Neural cell (in vitro differentiated cells): ENCODE measurements at regions not wholly inside any gene's neighbourhood (a gene's known extent, or its start where the extent isn't known, plus 50 kb on each side); places are given as distances from the start of the nearest gene placed in this dataset.

Source experiments
- H2AFZ ChIP-seq: fragments of 200-600, 300-800 bp; sonication (generic), shearing (Covaris generic); 2 replicates; pipeline ENCODE4 v1.6.0; 2014; ENCODE audit warnings: low read depth, mild to moderate bottlenecking, antibody characterized with exemption, low read length, moderate library complexity
- H3F3A ChIP-seq: fragments of 200-600 bp; shearing (Covaris generic); 2 replicates; pipeline ENCODE4 v1.6.1; 2016; ENCODE audit warnings: mild to moderate bottlenecking, moderate library complexity, mixed read lengths, antibody characterized with exemption, low read length; ENCODE audit not compliant: insufficient read depth, poor library complexity, severe bottlenecking
- H3K27ac ChIP-seq: fragments of 200-600, 300-800 bp; sonication (generic), shearing (Covaris generic); 2 replicates; pipeline ENCODE4 v1.5.1; 2014; ENCODE audit warnings: mild to moderate bottlenecking, low read length, moderate library complexity
- H3K27me3 ChIP-seq: fragments of 300-800, 200-600 bp; sonication (generic), shearing (Covaris generic); 2 replicates; pipeline ENCODE4 v1.6.0; 2014; ENCODE audit warnings: mild to moderate bottlenecking, low read depth, low read length, moderate library complexity; ENCODE audit not compliant: insufficient read depth
- H3K36me3 ChIP-seq: fragments of 300-800, 200-600 bp; sonication (generic), shearing (Covaris generic); 2 replicates; pipeline ENCODE4 v1.5.1; 2014; ENCODE audit warnings: mild to moderate bottlenecking, antibody characterized with exemption, low read length, moderate library complexity; ENCODE audit not compliant: insufficient read depth
- H3K4me2 ChIP-seq: fragments of 300-800, 200-600 bp; sonication (generic), shearing (Covaris generic); 2 replicates; pipeline ENCODE4 v1.6.0; 2014; ENCODE audit warnings: mild to moderate bottlenecking, low read length
- H3K4me3 ChIP-seq: fragments of 300-800, 200-600 bp; sonication (generic), shearing (Covaris generic); 2 replicates; pipeline ENCODE4 v1.5.1; 2014; ENCODE audit warnings: mild to moderate bottlenecking, low read length, moderate library complexity
- H3K79me2 ChIP-seq: fragments of 200-600 bp; shearing (Covaris generic); replicated peaks from 2 replicates; pipeline ENCODE4 v1.6.0; 2014; ENCODE audit warnings: mild to moderate bottlenecking, low read length, moderate library complexity; ENCODE audit not compliant: insufficient read depth
- H3K9ac ChIP-seq: fragments of 300-800, 200-600 bp; sonication (generic), shearing (Covaris generic); 2 replicates; pipeline ENCODE4 v1.6.1; 2016; ENCODE audit warnings: mild to moderate bottlenecking, low read length, mixed read lengths
- H3K9me2 ChIP-seq: fragments of 200-600 bp; shearing (Covaris generic); 2 replicates; pipeline ENCODE4 v1.6.1; 2016; ENCODE audit warnings: mild to moderate bottlenecking, low read length, mixed read lengths; ENCODE audit not compliant: insufficient read depth
- H3K9me3 ChIP-seq: fragments of 200-600, 300-800 bp; sonication (generic), shearing (Covaris generic); 2 replicates; pipeline ENCODE4 v1.6.1; 2016; ENCODE audit warnings: mild to moderate bottlenecking, mixed run types, low read length, moderate library complexity, mixed read lengths
- H4K20me1 ChIP-seq: fragments of 200-600 bp; shearing (Covaris generic); 2 replicates; pipeline ENCODE4 v1.6.1; 2016; ENCODE audit warnings: mild to moderate bottlenecking, mixed run types; ENCODE audit not compliant: insufficient read depth
- EP300 ChIP-seq: fragments of 450-650 bp; conservative IDR thresholded peaks from 2 replicates; pipeline ENCODE4 v1.6.1; 2014; ENCODE audit warnings: antibody characterized with exemption, mild to moderate bottlenecking, moderate library complexity; ENCODE audit not compliant: poor library complexity, severe bottlenecking
- EZH2 ChIP-seq: fragments of 200-600, 300-800 bp; shearing (Covaris generic), sonication (generic); IDR thresholded peaks from 2 replicates; pipeline ENCODE4 v1.6.1; 2014; ENCODE audit warnings: antibody characterized with exemption, low read length, borderline replicate concordance, mild to moderate bottlenecking; ENCODE audit not compliant: insufficient read depth, poor library complexity, severe bottlenecking
- MXI1 ChIP-seq: fragments of 450-650 bp; conservative IDR thresholded peaks from 2 replicates; pipeline ENCODE4 v1.6.1; 2014; ENCODE audit warnings: antibody characterized with exemption, mild to moderate bottlenecking; ENCODE audit not compliant: poor library complexity, severe bottlenecking
- POLR2AphosphoS5 ChIP-seq: IDR thresholded peaks from 2 replicates; pipeline ENCODE4 v1.6.1; 2012
- RAD21 ChIP-seq: fragments of 450-650 bp; conservative IDR thresholded peaks from 2 replicates; pipeline ENCODE4 v1.6.1; 2014; ENCODE audit warnings: antibody characterized with exemption, mild to moderate bottlenecking, moderate library complexity
- REST ChIP-seq: IDR thresholded peaks from 2 replicates; pipeline ENCODE4 v1.6.1; 2012; ENCODE audit warnings: borderline replicate concordance
- SMC3 ChIP-seq: fragments of 450-650 bp; conservative IDR thresholded peaks from 2 replicates; pipeline ENCODE4 v1.6.1; 2014; ENCODE audit warnings: antibody characterized with exemption, mild to moderate bottlenecking, moderate library complexity; ENCODE audit not compliant: poor library complexity
- TAF1 ChIP-seq: IDR thresholded peaks from 2 replicates; pipeline ENCODE4 v1.6.1; 2012; ENCODE audit warnings: low read depth
- TF ChIP-seq, protein P1 (sequence below): fragments of 450-650 bp; IDR thresholded peaks from 2 replicates; pipeline ENCODE4 v1.5.1; 2014; ENCODE audit warnings: antibody characterized with exemption, mild to moderate bottlenecking, moderate library complexity; ENCODE audit not compliant: poor library complexity, severe bottlenecking

GRCh38 chr20:40108321-40108720 is 580.7 kb downstream of the MAFB start:
- Histone ChIP-seq H3K9ac (no peak overlapping the region), H3K27me3 (no peaks in the 10 kb centered on the region), H3K9me3 (no peaks in the 10 kb centered on the region), H4K20me1 (no peaks in the 10 kb centered on the region), H3F3A (no peaks in the 10 kb centered on the region), H3K79me2 (no peaks in the 10 kb centered on the region), H3K36me3 (no peaks in the 10 kb centered on the region), H2AFZ (no peak overlapping the region), H3K27ac (no peak overlapping the region), H3K4me2 (no peak overlapping the region), H3K4me3 (no peak overlapping the region), H3K9me2 (no peaks in the 10 kb centered on the region)
- TF ChIP-seq EP300 (no peak), EZH2 (no peak), TAF1 (no peak), POLR2AphosphoS5 (no peak), MXI1 (no peak), RAD21 (no peak), SMC3 (no peak), REST (no peak)
- TF ChIP-seq, protein P1, sequence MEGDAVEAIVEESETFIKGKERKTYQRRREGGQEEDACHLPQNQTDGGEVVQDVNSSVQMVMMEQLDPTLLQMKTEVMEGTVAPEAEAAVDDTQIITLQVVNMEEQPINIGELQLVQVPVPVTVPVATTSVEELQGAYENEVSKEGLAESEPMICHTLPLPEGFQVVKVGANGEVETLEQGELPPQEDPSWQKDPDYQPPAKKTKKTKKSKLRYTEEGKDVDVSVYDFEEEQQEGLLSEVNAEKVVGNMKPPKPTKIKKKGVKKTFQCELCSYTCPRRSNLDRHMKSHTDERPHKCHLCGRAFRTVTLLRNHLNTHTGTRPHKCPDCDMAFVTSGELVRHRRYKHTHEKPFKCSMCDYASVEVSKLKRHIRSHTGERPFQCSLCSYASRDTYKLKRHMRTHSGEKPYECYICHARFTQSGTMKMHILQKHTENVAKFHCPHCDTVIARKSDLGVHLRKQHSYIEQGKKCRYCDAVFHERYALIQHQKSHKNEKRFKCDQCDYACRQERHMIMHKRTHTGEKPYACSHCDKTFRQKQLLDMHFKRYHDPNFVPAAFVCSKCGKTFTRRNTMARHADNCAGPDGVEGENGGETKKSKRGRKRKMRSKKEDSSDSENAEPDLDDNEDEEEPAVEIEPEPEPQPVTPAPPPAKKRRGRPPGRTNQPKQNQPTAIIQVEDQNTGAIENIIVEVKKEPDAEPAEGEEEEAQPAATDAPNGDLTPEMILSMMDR, result no peak

DNA sequence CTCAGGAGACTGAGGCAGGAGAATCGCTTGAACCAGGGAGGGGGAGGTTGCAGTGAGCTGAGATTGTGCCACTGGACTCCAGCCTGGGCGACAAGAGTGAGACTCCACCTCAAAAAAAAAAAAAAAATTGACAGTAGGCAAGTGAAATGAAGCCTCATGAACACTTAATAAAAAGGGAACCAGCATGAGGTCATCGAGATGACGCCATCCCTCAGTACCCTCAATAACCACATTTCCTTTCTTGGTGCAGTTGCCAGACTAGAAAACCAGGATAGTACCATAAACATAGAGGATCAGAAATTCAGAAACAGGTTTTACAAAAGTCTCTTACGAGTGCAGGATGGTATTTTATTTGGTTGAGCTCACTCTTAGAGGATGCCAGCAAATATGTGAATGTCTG is 584.1 kb downstream of the MAFB start:
- no peak overlapping the region for H3K9ac ChIP-seq
- H4K20me1 ChIP-seq, result no peaks in the 10 kb centered on the region
- no peaks in the 10 kb centered on the region for H3K27me3 ChIP-seq
- no peaks in the 10 kb centered on the region for H3K79me2 ChIP-seq
- H3K9me2 ChIP-seq, result no peaks in the 10 kb centered on the region
- no peak overlapping the region for H3K27ac ChIP-seq
- no peaks in the 10 kb centered on the region for H3K36me3 ChIP-seq
- TF ChIP-seq POLR2AphosphoS5 (no peak), RAD21 (no peak), EP300 (no peak), EZH2 (no peak), SMC3 (no peak), REST (no peak), TAF1 (no peak), MXI1 (no peak)
- TF ChIP-seq, protein P1, result no peak
- no peak overlapping the region for H3K4me2 ChIP-seq
- no peaks in the 10 kb centered on the region for H3K9me3 ChIP-seq
- H2AFZ ChIP-seq, result no peak overlapping the region
- no peaks in the 10 kb centered on the region for H3F3A ChIP-seq
- H3K4me3 ChIP-seq, result no peak overlapping the region
